ENCODE measurements at regions not wholly inside any gene's neighbourhood (a gene's known extent, or its start where the extent isn't known, plus 50 kb on each side); places are given as distances from the start of the nearest gene placed in this dataset.

DNA sequence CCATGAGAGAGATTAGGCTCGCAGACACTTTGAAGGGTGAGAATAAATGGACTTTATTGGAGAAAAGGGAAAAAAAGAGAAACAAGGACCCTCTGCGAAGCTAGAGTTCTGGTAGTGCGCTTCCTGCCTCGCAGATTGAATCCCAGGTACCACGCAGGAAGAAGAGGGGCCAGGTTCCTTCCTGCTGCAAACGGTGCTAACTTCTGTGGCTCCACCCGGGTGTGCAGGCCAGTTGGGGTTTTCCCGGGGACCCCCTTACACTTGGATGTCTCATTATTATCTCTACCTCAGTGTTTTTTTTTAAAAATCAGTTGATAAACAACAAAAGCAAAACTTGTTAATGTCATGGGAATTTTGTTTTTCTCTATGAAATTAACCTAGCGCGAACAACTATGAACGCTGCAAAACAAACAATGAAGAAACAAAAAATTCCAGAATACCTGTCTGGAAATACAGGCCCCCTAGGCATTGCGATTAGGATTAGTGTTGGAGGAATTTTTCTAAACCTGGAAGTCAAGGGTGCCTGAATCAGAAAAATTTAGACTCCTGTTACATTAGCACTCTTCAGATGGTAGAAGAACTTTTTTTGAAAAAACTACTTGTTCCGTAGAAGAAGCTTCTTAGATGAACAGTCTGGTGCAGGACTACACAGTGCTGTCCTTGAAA lies 414.5 kb downstream of the MAN2A1 start:
- Histone ChIP-seq H3K27ac (ENCODE audit: low read depth, low read length) (no peak overlapping the region), H3K4me3 (ENCODE audit: low read depth in 1 of 2, low read length in 2 of 2) (no peak overlapping the region), H3K27me3 (ENCODE audit: control insufficient read depth in 1 of 2, insufficient read depth in 2 of 2, low read length in 2 of 2) (no peaks in the 10 kb centered on the region), H3K9me3 (ENCODE audit: control insufficient read depth in 1 of 2, low read length in 2 of 2) (no peaks in the 10 kb centered on the region), H3K4me1 (ENCODE audit: control insufficient read depth in 1 of 2, insufficient read depth in 2 of 2, low read length in 2 of 2) (peaks cover 15 to 16% of the 10 kb centered on the region in 2 donors), H3K36me3 (ENCODE audit: control insufficient read depth in 1 of 2, insufficient read depth in 2 of 2, low read length in 2 of 2) (no peaks in the 10 kb centered on the region), H3K9ac (ENCODE audit: low read depth in 1 of 2, low read length in 2 of 2) (no peak overlapping the region)

DNA sequence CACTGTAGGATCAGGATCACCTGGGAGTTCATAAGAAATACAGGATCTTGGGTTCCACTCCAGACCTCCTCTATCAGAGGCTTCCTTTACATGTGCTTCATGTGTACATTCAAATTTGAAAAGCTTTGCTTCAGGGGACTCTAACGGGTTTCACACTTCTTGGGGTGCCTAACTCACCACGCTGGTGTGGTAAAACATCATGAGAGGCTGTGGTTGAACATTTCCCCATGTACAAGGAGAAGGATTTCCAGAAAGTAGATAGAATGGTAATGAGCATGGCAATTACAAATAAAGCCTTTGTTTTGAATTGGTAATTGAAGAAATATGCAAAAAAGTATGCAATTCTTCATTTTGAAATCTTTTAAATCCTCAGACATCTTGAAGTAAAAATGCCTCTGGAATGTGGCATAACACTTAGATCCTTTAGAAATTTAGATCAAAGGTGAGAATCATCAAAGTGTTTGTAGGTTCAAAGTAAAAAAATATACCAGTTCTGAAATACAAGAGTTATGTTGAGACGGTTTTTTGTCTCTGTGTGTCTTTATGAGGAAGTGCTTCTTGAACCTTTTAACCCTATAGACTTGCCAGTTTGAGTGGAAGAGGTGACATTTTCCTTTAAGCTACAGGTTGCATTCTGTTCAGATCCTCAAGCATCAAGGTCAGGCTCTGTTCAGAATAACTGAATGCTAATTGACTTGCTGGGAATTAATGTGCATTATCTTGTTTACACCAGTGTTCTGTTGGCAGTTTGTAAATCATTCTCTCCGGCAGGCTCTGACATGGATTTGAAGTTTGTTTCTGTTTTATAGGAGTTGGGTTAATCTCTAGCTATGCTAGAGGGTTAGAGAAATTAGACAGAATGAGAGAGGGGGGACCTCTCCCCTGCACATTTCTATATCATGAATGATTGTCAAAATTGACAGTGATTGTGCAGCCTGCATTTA lies 415.3 kb downstream of the MAN2A1 start:
- Histone ChIP-seq H3K9ac (ENCODE audit: low read depth in 1 of 2, low read length in 2 of 2) (no peak overlapping the region), H3K36me3 (ENCODE audit: control insufficient read depth in 1 of 2, insufficient read depth in 2 of 2, low read length in 2 of 2) (no peaks in the 10 kb centered on the region), H3K27ac (ENCODE audit: low read depth, low read length) (no peak overlapping the region), H3K4me3 (ENCODE audit: low read depth in 1 of 2, low read length in 2 of 2) (no peak overlapping the region), H3K9me3 (ENCODE audit: control insufficient read depth in 1 of 2, low read length in 2 of 2) (no peaks in the 10 kb centered on the region), H3K4me1 (ENCODE audit: control insufficient read depth in 1 of 2, insufficient read depth in 2 of 2, low read length in 2 of 2) (peaks cover 15 to 16% of the 10 kb centered on the region in 2 donors), H3K27me3 (ENCODE audit: control insufficient read depth in 1 of 2, insufficient read depth in 2 of 2, low read length in 2 of 2) (no peaks in the 10 kb centered on the region)

DNA sequence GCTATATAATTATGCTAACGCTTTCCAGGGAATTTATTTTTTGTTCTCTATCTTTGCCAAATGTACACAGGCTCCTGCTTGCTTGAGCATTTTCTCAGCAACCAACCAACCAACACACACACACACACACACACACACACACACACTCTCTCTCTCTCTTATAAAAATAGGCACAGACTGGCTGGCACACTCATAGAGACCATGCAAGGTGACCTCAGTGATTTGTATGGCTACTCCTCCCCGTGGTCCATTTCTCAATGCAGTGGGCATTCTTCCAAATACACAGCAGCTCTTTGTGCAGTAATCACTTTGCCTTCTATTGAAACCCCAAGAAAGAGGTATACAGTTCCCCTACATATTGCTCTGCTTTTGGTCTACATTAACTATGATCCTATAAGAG lies 416.0 kb downstream of the MAN2A1 start:
- Histone ChIP-seq H3K9ac (ENCODE audit: low read depth in 1 of 2, low read length in 2 of 2) (no peak overlapping the region), H3K27ac (ENCODE audit: low read depth, low read length) (no peak overlapping the region), H3K27me3 (ENCODE audit: control insufficient read depth in 1 of 2, insufficient read depth in 2 of 2, low read length in 2 of 2) (no peaks in the 10 kb centered on the region), H3K4me3 (ENCODE audit: low read depth in 1 of 2, low read length in 2 of 2) (no peak overlapping the region), H3K36me3 (ENCODE audit: control insufficient read depth in 1 of 2, insufficient read depth in 2 of 2, low read length in 2 of 2) (no peaks in the 10 kb centered on the region), H3K9me3 (ENCODE audit: control insufficient read depth in 1 of 2, low read length in 2 of 2) (no peaks in the 10 kb centered on the region), H3K4me1 (ENCODE audit: control insufficient read depth in 1 of 2, insufficient read depth in 2 of 2, low read length in 2 of 2) (peaks cover 15 to 16% of the 10 kb centered on the region in 2 donors)

DNA sequence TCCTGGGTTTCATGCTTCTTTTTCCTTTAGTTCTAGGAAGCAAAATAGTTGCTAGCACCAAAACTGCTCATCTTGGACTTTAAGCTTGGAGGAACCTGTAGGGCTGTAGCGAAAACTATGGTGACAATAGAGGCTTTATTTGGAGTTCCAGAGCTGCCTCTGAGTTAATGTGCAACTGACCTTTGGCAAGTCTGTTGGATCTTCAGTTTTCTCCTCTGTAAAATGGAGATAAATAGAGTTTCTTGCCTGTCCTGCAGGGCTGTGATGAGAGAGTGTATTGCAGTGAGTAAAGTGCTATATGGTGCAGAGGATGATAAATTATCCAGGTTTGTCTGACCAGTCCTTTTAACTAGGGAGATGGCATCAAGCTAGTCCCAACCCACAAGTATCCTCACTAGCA lies 417.0 kb downstream of the MAN2A1 start:
- no peak overlapping the region for H3K27ac ChIP-seq (ENCODE audit: low read depth, low read length)
- H3K36me3 ChIP-seq (ENCODE audit: control insufficient read depth in 1 of 2, insufficient read depth in 2 of 2, low read length in 2 of 2) = no peaks in the 10 kb centered on the region
- H3K4me3 ChIP-seq (ENCODE audit: low read depth in 1 of 2, low read length in 2 of 2) = peak overlapping the region in 1 of 2 donors; percentile 33
- H3K27me3 ChIP-seq (ENCODE audit: control insufficient read depth in 1 of 2, insufficient read depth in 2 of 2, low read length in 2 of 2) = no peaks in the 10 kb centered on the region
- peaks cover 15 to 16% of the 10 kb centered on the region in 2 donors for H3K4me1 ChIP-seq (ENCODE audit: control insufficient read depth in 1 of 2, insufficient read depth in 2 of 2, low read length in 2 of 2)
- no peak overlapping the region for H3K9ac ChIP-seq (ENCODE audit: low read depth in 1 of 2, low read length in 2 of 2)
- no peaks in the 10 kb centered on the region for H3K9me3 ChIP-seq (ENCODE audit: control insufficient read depth in 1 of 2, low read length in 2 of 2)

DNA sequence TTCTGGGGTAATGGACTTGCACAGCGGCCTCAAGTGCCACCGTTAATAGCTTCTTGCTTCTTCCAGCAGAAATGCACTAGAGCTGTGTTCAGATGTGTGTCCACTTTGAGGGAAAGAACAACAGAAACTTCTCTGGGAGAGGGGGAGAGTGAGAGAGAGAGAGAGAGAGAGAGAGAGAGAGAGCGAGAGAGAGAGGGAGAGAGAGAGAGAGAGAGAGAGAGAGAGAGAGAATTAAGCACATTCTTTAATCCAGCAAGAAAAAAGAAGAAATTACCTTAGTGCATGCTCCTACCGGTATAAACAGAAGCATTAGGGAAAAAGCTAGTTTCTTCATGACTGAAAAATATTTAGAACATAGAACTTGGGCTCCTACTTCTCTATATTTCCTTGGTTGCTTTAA lies 418.8 kb downstream of the MAN2A1 start:
- no peaks in the 10 kb centered on the region for H3K9me3 ChIP-seq (ENCODE audit: control insufficient read depth in 1 of 2, low read length in 2 of 2)
- H3K36me3 ChIP-seq (ENCODE audit: control insufficient read depth in 1 of 2, insufficient read depth in 2 of 2, low read length in 2 of 2) = no peaks in the 10 kb centered on the region
- H3K4me3 ChIP-seq (ENCODE audit: low read depth in 1 of 2, low read length in 2 of 2) = no peak overlapping the region
- H3K4me1 ChIP-seq (ENCODE audit: control insufficient read depth in 1 of 2, insufficient read depth in 2 of 2, low read length in 2 of 2) = peaks cover 15 to 16% of the 10 kb centered on the region in 2 donors
- H3K27me3 ChIP-seq (ENCODE audit: control insufficient read depth in 1 of 2, insufficient read depth in 2 of 2, low read length in 2 of 2) = no peaks in the 10 kb centered on the region
- no peak overlapping the region for H3K27ac ChIP-seq (ENCODE audit: low read depth, low read length)
- H3K9ac ChIP-seq (ENCODE audit: low read depth in 1 of 2, low read length in 2 of 2) = no peak overlapping the region

DNA sequence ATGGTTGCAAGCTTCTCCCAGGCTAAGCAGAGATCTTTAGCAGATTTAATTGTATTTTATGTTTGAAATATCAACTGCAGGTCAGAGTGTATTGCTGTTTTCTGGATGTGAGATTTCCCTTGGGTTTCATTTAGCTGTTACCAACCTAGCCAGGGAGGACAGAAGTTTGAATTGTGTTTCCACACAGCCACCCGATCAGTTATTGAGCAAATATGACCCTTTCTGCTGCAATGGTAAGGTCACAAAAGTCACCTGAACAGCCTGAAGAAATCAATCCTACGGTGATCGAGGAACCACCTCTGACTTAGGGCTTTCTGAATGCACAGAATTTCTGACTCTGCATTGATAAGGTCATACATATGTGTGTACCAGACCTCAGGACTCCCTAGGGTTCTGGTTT lies 419.9 kb downstream of the MAN2A1 start:
- Histone ChIP-seq H3K36me3 (ENCODE audit: control insufficient read depth in 1 of 2, insufficient read depth in 2 of 2, low read length in 2 of 2) (no peaks in the 10 kb centered on the region), H3K9me3 (ENCODE audit: control insufficient read depth in 1 of 2, low read length in 2 of 2) (no peaks in the 10 kb centered on the region), H3K27ac (ENCODE audit: low read depth, low read length) (no peak overlapping the region), H3K4me3 (ENCODE audit: low read depth in 1 of 2, low read length in 2 of 2) (no peak overlapping the region), H3K4me1 (ENCODE audit: control insufficient read depth in 1 of 2, insufficient read depth in 2 of 2, low read length in 2 of 2) (peaks cover 15 to 16% of the 10 kb centered on the region in 2 donors), H3K9ac (ENCODE audit: low read depth in 1 of 2, low read length in 2 of 2) (no peak overlapping the region), H3K27me3 (ENCODE audit: control insufficient read depth in 1 of 2, insufficient read depth in 2 of 2, low read length in 2 of 2) (no peaks in the 10 kb centered on the region)

DNA sequence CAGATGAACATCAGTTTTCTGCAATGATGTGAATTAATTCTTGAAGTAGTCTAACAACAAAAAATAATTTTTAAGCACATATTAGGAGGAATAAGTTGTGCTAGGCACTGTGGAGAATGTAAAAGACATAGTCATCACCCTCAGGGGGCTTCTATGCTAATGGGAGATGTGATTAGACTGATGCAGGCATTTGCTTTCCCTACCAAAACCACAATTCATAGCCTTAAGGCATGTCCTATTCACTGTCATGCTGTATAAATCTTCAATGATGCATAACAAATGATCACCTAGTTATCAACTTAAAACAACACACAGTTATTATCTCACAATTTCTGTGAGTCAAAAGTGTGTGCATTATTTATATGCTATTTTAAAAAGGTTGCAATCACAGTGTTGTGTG lies 422.6 kb downstream of the MAN2A1 start:
- Histone ChIP-seq H3K9ac (ENCODE audit: low read depth in 1 of 2, low read length in 2 of 2) (no peak overlapping the region), H3K27ac (ENCODE audit: low read depth, low read length) (no peak overlapping the region)

DNA sequence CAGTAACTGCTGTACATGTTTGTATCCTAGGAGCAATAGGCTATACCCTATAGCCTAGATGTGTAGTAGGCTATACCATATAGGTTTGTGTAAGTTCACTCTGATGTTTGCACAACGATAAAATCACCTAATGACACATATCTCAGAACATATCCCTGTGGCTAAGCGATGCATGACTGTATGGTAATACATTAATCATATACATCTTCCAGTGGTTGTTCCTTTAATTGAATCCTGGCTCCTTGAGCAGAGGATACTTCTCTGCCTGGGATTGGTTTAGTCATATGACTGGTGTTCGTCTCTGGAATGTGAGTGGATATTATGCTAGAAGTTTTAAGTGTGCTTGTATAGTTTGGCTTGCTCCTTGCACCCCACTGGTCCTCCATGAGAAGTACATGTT lies 425.8 kb downstream of the MAN2A1 start:
- Histone ChIP-seq H3K36me3 (ENCODE audit: control insufficient read depth in 1 of 2, insufficient read depth in 2 of 2, low read length in 2 of 2) (no peaks in the 10 kb centered on the region), H3K27ac (ENCODE audit: low read depth, low read length) (no peak overlapping the region), H3K4me1 (ENCODE audit: control insufficient read depth in 1 of 2, insufficient read depth in 2 of 2, low read length in 2 of 2) (no peaks in the 10 kb centered on the region), H3K9ac (ENCODE audit: low read depth in 1 of 2, low read length in 2 of 2) (no peak overlapping the region), H3K4me3 (ENCODE audit: low read depth in 1 of 2, low read length in 2 of 2) (no peak overlapping the region), H3K27me3 (ENCODE audit: control insufficient read depth in 1 of 2, insufficient read depth in 2 of 2, low read length in 2 of 2) (no peaks in the 10 kb centered on the region), H3K9me3 (ENCODE audit: control insufficient read depth in 1 of 2, low read length in 2 of 2) (no peaks in the 10 kb centered on the region)

More for the DNA sequence above, 422.6 kb downstream of the MAN2A1 start:
- no peaks in the 10 kb centered on the region for H3K9me3 ChIP-seq (ENCODE audit: control insufficient read depth in 1 of 2, low read length in 2 of 2)
- no peaks in the 10 kb centered on the region for H3K36me3 ChIP-seq (ENCODE audit: control insufficient read depth in 1 of 2, insufficient read depth in 2 of 2, low read length in 2 of 2)
- no peak overlapping the region for H3K4me3 ChIP-seq (ENCODE audit: low read depth in 1 of 2, low read length in 2 of 2)
- H3K4me1 ChIP-seq (ENCODE audit: control insufficient read depth in 1 of 2, insufficient read depth in 2 of 2, low read length in 2 of 2) = peaks cover 0 to 4% of the 10 kb centered on the region in 2 donors
- no peaks in the 10 kb centered on the region for H3K27me3 ChIP-seq (ENCODE audit: control insufficient read depth in 1 of 2, insufficient read depth in 2 of 2, low read length in 2 of 2)

DNA sequence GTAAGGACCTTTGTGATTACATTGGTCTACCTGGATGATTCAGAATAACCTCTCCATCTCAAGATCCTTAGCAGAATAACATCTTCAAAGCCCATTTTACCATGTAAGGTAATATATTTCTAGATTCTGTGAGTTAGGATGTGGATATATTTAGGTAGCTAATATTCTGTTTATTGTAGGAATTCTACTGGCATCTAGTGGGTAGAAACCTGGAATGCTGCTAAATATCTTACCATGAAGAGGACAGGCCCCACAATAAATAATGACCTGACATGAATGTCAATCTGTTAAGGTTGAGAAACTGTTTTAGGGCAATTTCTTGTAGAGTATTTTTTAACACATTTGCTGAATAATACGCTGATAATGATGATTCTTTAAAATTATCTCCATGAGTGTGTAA lies 426.8 kb downstream of the MAN2A1 start:
- no peak overlapping the region for H3K27ac ChIP-seq (ENCODE audit: low read depth, low read length)
- no peaks in the 10 kb centered on the region for H3K4me1 ChIP-seq (ENCODE audit: control insufficient read depth in 1 of 2, insufficient read depth in 2 of 2, low read length in 2 of 2)
- H3K27me3 ChIP-seq (ENCODE audit: control insufficient read depth in 1 of 2, insufficient read depth in 2 of 2, low read length in 2 of 2) = no peaks in the 10 kb centered on the region
- H3K4me3 ChIP-seq (ENCODE audit: low read depth in 1 of 2, low read length in 2 of 2) = no peak overlapping the region
- H3K36me3 ChIP-seq (ENCODE audit: control insufficient read depth in 1 of 2, insufficient read depth in 2 of 2, low read length in 2 of 2) = no peaks in the 10 kb centered on the region
- no peaks in the 10 kb centered on the region for H3K9me3 ChIP-seq (ENCODE audit: control insufficient read depth in 1 of 2, low read length in 2 of 2)
- no peak overlapping the region for H3K9ac ChIP-seq (ENCODE audit: low read depth in 1 of 2, low read length in 2 of 2)
